HL-60 (cell line): ENCODE measurements at regions not wholly inside any gene's neighbourhood (a gene's known extent, or its start where the extent isn't known, plus 50 kb on each side); places are given as distances from the start of the nearest gene placed in this dataset.

Experiments
- DNase-seq, 2 experiments: peaks; one replicate each; pipeline ENCODE4 v3.0.0-alpha.2; 2010 to 2020; ENCODE audit warnings: low read depth in 1 of 2, low spot score in 1 of 2
- H3K27ac ChIP-seq: fragments of 250-450 bp; sonication (Bioruptor Pico); replicated peaks from 2 replicates; pipeline ENCODE4 v1.5.1; 2020; ENCODE audit warnings: mild to moderate bottlenecking, moderate library complexity
- H3K27me3 ChIP-seq: fragments of 250-450 bp; sonication (Bioruptor Pico); 2 replicates; pipeline ENCODE4 v1.5.1; 2021; ENCODE audit warnings: mild to moderate bottlenecking, moderate library complexity; ENCODE audit not compliant: insufficient read depth, poor library complexity, severe bottlenecking
- H3K4me3 ChIP-seq: replicated peaks from 2 replicates; pipeline ENCODE4 v1.5.1; 2011; ENCODE audit warnings: mild to moderate bottlenecking, control low read depth, low read length; ENCODE audit not compliant: insufficient read depth
- GABPA ChIP-seq: IDR thresholded peaks from 2 replicates; pipeline ENCODE4 v1.6.1; 2012; ENCODE audit warnings: low read depth
- POLR2AphosphoS5 ChIP-seq: IDR thresholded peaks from 2 replicates; pipeline ENCODE4 v1.6.1; 2012; ENCODE audit warnings: low read depth
- SPI1 ChIP-seq: IDR thresholded peaks from 2 replicates; pipeline ENCODE4 v1.6.1; 2012; ENCODE audit warnings: low read depth, mild to moderate bottlenecking, borderline replicate concordance
- TF ChIP-seq, protein P1 (sequence below): IDR thresholded peaks from one replicate; pipeline ENCODE4 v1.5.1; 2011; ENCODE audit warnings: low read length, control low read depth, inconsistent platforms; ENCODE audit not compliant: insufficient read depth
- TF ChIP-seq, protein P2 (sequence below): IDR thresholded peaks from 2 replicates; pipeline ENCODE4 v1.6.1; 2012; ENCODE audit warnings: low read depth; ENCODE audit not compliant: insufficient replicate concordance

DNA sequence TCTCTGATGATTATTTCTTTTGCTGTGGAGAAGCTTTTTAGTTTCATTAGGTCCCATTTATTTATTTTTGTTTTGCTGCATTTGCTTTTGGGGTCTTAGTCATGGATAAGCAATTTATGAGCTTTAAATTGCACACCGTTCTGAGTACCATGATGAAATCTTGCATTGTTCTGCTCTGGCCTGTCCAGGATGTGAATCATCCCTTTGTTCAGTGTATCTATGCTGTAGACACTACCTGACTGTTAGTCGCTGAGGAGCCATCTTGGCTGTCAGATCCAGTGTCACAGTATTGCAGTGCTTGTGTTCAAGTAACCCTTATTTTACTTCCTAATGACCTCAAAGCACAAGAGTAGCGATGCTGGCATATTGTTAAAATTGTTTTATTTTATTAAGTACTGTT, 218.0 kb upstream of the CNTNAP4 start:
- no peak overlapping the region for H3K4me3 ChIP-seq
- TF ChIP-seq SPI1, result no peak
- no peak for TF ChIP-seq POLR2AphosphoS5
- TF ChIP-seq GABPA, result no peak
- TF ChIP-seq, protein P1, sequence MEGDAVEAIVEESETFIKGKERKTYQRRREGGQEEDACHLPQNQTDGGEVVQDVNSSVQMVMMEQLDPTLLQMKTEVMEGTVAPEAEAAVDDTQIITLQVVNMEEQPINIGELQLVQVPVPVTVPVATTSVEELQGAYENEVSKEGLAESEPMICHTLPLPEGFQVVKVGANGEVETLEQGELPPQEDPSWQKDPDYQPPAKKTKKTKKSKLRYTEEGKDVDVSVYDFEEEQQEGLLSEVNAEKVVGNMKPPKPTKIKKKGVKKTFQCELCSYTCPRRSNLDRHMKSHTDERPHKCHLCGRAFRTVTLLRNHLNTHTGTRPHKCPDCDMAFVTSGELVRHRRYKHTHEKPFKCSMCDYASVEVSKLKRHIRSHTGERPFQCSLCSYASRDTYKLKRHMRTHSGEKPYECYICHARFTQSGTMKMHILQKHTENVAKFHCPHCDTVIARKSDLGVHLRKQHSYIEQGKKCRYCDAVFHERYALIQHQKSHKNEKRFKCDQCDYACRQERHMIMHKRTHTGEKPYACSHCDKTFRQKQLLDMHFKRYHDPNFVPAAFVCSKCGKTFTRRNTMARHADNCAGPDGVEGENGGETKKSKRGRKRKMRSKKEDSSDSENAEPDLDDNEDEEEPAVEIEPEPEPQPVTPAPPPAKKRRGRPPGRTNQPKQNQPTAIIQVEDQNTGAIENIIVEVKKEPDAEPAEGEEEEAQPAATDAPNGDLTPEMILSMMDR, result no peak
- TF ChIP-seq, protein P2, sequence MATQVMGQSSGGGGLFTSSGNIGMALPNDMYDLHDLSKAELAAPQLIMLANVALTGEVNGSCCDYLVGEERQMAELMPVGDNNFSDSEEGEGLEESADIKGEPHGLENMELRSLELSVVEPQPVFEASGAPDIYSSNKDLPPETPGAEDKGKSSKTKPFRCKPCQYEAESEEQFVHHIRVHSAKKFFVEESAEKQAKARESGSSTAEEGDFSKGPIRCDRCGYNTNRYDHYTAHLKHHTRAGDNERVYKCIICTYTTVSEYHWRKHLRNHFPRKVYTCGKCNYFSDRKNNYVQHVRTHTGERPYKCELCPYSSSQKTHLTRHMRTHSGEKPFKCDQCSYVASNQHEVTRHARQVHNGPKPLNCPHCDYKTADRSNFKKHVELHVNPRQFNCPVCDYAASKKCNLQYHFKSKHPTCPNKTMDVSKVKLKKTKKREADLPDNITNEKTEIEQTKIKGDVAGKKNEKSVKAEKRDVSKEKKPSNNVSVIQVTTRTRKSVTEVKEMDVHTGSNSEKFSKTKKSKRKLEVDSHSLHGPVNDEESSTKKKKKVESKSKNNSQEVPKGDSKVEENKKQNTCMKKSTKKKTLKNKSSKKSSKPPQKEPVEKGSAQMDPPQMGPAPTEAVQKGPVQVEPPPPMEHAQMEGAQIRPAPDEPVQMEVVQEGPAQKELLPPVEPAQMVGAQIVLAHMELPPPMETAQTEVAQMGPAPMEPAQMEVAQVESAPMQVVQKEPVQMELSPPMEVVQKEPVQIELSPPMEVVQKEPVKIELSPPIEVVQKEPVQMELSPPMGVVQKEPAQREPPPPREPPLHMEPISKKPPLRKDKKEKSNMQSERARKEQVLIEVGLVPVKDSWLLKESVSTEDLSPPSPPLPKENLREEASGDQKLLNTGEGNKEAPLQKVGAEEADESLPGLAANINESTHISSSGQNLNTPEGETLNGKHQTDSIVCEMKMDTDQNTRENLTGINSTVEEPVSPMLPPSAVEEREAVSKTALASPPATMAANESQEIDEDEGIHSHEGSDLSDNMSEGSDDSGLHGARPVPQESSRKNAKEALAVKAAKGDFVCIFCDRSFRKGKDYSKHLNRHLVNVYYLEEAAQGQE, result no peak
- H3K27ac ChIP-seq, result no peak overlapping the region
- H3K27me3 ChIP-seq, result no peaks in the 10 kb centered on the region
- no peak for DNase-seq

DNA sequence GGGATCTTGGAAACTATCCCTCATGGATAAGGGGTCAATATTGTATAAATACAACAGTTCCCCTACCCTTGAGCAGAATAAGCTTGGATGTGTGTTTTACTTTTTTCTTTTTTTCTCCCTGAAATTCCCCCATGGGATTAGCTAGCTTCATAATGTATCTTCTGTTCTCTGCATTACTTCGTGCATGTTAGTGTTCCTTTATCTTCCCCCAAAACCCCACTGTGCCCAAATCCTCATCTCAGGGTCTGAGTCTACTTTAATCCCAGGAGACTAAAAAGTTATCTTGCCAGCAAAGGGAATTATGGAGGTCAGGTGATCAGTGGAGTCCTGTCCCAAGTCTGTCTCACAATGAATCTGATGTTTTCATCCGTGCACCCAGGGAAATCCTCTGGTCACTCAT, 217.5 kb upstream of the CNTNAP4 start:
- DNase-seq, result no peak
- no peak overlapping the region for H3K27ac ChIP-seq
- no peak for TF ChIP-seq POLR2AphosphoS5
- H3K4me3 ChIP-seq, result no peak overlapping the region
- no peaks in the 10 kb centered on the region for H3K27me3 ChIP-seq

DNA sequence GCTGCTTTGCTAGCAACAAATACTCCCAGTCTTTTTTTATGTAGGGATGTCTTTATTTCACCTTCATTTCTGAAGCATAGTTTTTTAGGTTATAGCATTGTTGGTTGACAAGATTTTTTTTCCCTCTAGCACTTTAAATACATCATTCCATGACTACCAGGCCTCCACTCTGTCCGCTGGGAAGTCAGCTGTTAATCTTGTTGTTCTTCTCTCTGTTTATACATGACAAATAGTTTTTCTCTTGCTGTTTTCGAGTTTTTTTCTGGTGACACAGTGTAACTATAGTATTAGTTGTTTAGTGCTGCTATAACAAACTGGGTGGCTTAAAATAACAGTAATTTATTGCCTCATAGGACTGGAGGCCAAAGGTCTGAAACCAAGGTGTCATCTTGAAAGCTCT, 205.5 kb upstream of the CNTNAP4 start:
- Histone ChIP-seq H3K4me3 (no peak overlapping the region), H3K27me3 (no peaks in the 10 kb centered on the region), H3K27ac (no peak overlapping the region)
- TF ChIP-seq SPI1, result no peak
- no peak for TF ChIP-seq GABPA
- TF ChIP-seq, protein P1, result no peak
- no peak for TF ChIP-seq POLR2AphosphoS5
- TF ChIP-seq, protein P2, result no peak
- no peak for DNase-seq

DNA sequence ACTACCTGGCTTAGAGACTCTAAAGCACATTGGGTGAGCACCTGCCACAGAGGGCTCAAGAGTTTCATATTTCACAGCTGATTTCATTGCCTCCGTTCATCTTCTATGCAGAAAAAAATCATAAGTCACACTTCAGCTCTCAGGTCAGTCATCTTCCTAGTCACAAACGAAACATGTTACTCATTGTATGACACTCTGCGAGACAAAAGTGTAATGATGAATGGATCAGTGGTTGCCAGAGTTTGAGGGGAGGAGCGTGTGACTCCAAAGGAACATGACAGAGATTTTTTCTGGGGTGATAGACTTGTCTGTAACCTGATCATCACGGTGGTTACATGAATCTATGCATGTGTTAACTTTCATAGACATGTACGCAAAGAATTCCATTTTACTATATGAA, 195.2 kb upstream of the CNTNAP4 start:
- H3K27ac ChIP-seq, result no peak overlapping the region
- no peak for DNase-seq

More for the DNA sequence above, 195.2 kb upstream of the CNTNAP4 start:
- no peak overlapping the region for H3K4me3 ChIP-seq
- TF ChIP-seq, protein P1, result no peak
- TF ChIP-seq POLR2AphosphoS5 (no peak), GABPA (no peak), SPI1 (no peak)
- TF ChIP-seq, protein P2, result no peak
- H3K27me3 ChIP-seq, result no peaks in the 10 kb centered on the region
